ENCODE measurements at regions not wholly inside any gene's neighbourhood (a gene's known extent, or its start where the extent isn't known, plus 50 kb on each side); places are given as distances from the start of the nearest gene placed in this dataset.

DNA sequence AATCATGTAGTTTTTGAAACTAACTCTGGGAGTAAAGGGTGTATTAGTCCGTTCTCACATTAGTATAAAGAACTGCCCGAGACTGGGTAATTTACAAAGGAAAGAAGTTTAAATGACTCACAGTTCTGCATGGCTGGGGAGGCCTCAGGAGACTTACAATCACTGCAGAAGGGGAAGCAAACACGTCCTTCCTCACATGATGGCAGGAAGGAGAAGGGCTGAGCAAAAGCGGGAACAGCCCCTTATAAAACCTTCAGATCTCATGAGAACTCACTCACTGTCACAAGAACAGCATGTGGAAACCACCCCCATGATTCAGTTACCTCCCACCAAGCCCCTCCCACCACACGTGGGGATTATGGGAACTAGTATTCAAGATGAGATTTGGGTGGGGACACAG lies 256.5 kb upstream of the TNRC6C start:
- DNase-seq (no peak), ATAC-seq (ENCODE audit: low FRiP score in 2 of 2) (no peak)
- 61 to 82% methylated on average over 5 of the region's 5 CpGs for WGBS, 2 donors

GRCh38 chr17:77704048-77704815 lies 254.3 kb upstream of the TNRC6C start:
- no peaks in the 10 kb centered on the region for H3K36me3 ChIP-seq
- H3K4me3 ChIP-seq, result no peak overlapping the region
- DNase-seq (no peak), ATAC-seq (ENCODE audit: low FRiP score in 2 of 2) (no peak)
- peaks cover 5 to 28% (median 18%) of the 10 kb centered on the region in 4 donors for H3K9me3 ChIP-seq
- no peak for TF ChIP-seq EP300 (IDR thresholded peaks at IDR 0.05)
- no peak for TF ChIP-seq POLR2A (IDR thresholded peaks at IDR 0.05)
- TF ChIP-seq POLR2AphosphoS5 (IDR thresholded peaks at IDR 0.05), result no peak
- TF ChIP-seq, protein P1, sequence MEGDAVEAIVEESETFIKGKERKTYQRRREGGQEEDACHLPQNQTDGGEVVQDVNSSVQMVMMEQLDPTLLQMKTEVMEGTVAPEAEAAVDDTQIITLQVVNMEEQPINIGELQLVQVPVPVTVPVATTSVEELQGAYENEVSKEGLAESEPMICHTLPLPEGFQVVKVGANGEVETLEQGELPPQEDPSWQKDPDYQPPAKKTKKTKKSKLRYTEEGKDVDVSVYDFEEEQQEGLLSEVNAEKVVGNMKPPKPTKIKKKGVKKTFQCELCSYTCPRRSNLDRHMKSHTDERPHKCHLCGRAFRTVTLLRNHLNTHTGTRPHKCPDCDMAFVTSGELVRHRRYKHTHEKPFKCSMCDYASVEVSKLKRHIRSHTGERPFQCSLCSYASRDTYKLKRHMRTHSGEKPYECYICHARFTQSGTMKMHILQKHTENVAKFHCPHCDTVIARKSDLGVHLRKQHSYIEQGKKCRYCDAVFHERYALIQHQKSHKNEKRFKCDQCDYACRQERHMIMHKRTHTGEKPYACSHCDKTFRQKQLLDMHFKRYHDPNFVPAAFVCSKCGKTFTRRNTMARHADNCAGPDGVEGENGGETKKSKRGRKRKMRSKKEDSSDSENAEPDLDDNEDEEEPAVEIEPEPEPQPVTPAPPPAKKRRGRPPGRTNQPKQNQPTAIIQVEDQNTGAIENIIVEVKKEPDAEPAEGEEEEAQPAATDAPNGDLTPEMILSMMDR (IDR thresholded peaks at IDR 0.05), result no peak
- H3K27me3 ChIP-seq, result no peaks in the 10 kb centered on the region
- H3K27ac ChIP-seq, result no peak overlapping the region
- no peaks in the 10 kb centered on the region for H3K4me1 ChIP-seq
- 72 to 76% methylated on average over 3 to 4 of the region's 4 CpGs for WGBS, 2 donors

More for the DNA sequence above, 256.5 kb upstream of the TNRC6C start:
- Histone ChIP-seq H3K36me3 (no peaks in the 10 kb centered on the region), H3K4me1 (no peaks in the 10 kb centered on the region), H3K27me3 (no peaks in the 10 kb centered on the region), H3K27ac (no peak overlapping the region), H3K9me3 (peaks cover 5 to 28% (median 18%) of the 10 kb centered on the region in 4 donors), H3K4me3 (no peak overlapping the region)
- TF ChIP-seq, protein P1 (IDR thresholded peaks at IDR 0.05), result no peak
- TF ChIP-seq POLR2A (IDR thresholded peaks at IDR 0.05) (no peak), EP300 (IDR thresholded peaks at IDR 0.05) (no peak), POLR2AphosphoS5 (IDR thresholded peaks at IDR 0.05) (no peak)

- no peak overlapping the region for H3K4me3 ChIP-seq
- H3K36me3 ChIP-seq, result no peaks in the 10 kb centered on the region
- ATAC-seq (ENCODE audit: low FRiP score in 2 of 2), result no peak
- no peaks in the 10 kb centered on the region for H3K27me3 ChIP-seq
- no peak overlapping the region for H3K27ac ChIP-seq
- no peaks in the 10 kb centered on the region for H3K4me1 ChIP-seq
- WGBS, 2 donors, result 55 to 71% methylated on average over 6 of the region's 6 CpGs
- no peak for DNase-seq
- peaks cover 5 to 27% (median 17%) of the 10 kb centered on the region in 4 donors for H3K9me3 ChIP-seq
- TF ChIP-seq POLR2A (IDR thresholded peaks at IDR 0.05) (no peak), POLR2AphosphoS5 (IDR thresholded peaks at IDR 0.05) (no peak), EP300 (IDR thresholded peaks at IDR 0.05) (no peak)
- TF ChIP-seq, protein P1 (IDR thresholded peaks at IDR 0.05), result no peak
Observed at GRCh38 chr17:77706938-77707337, 251.6 kb upstream of the TNRC6C start.

DNA sequence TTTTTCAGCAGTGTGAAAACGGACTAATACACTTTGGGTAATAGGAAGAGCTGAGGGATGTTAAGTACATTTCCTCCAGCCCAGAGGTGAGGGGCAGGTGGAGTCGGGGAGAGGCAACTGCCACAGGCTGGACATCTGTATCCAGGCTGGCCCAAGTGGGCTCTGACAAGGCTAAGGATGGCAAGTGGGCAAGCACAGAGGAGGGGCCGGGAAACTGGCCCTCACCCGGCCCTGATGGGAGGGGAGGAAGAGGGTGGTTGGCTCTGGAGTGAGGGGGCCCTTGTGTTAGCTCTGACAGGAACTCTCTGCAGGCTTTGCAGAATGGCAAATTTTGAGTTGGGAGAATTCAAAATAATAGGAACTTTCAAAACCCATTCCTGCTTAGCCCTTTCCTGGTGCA lies 251.0 kb upstream of the TNRC6C start:
- TF ChIP-seq, protein P1 (IDR thresholded peaks at IDR 0.05), result no peak
- TF ChIP-seq POLR2A (IDR thresholded peaks at IDR 0.05), result no peak
- no peak for TF ChIP-seq EP300 (IDR thresholded peaks at IDR 0.05)
- no peak for TF ChIP-seq POLR2AphosphoS5 (IDR thresholded peaks at IDR 0.05)
- DNase-seq (no peak), ATAC-seq (ENCODE audit: low FRiP score in 2 of 2) (no peak)
- WGBS, 2 donors, result 81 to 84% methylated on average over 4 of the region's 4 CpGs
- H3K27me3 ChIP-seq, result no peaks in the 10 kb centered on the region
- no peaks in the 10 kb centered on the region for H3K36me3 ChIP-seq
- no peaks in the 10 kb centered on the region for H3K4me1 ChIP-seq
- H3K9me3 ChIP-seq, result peaks cover 5 to 24% (median 16%) of the 10 kb centered on the region in 4 donors
- no peak overlapping the region for H3K4me3 ChIP-seq
- no peak overlapping the region for H3K27ac ChIP-seq

DNA sequence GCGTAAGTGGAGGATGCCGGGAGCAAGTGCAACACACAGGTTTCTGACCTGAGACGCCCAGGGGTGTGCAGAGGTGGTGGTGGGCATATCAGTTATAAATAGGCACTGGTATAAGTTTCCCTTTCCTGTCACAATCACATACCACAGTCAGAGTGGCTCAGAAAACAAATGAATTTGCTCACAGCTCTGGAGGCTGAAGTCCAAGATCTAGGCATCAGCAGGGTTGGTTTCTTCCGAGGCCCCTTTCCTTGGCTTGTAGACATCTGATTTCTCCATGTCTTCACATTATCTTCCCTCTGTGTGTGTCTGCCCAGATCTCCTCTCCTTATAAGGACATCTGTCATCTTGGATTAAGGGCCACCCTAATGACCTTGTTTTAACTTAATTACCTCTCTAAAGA lies 250.5 kb upstream of the TNRC6C start:
- H3K9me3 ChIP-seq, result peaks cover 5 to 24% (median 16%) of the 10 kb centered on the region in 4 donors
- no peak overlapping the region for H3K4me3 ChIP-seq
- no peak overlapping the region for H3K27ac ChIP-seq
- TF ChIP-seq, protein P1 (IDR thresholded peaks at IDR 0.05), result no peak
- TF ChIP-seq POLR2A (IDR thresholded peaks at IDR 0.05), result no peak
- no peak for TF ChIP-seq POLR2AphosphoS5 (IDR thresholded peaks at IDR 0.05)
- TF ChIP-seq EP300 (IDR thresholded peaks at IDR 0.05), result no peak
- H3K36me3 ChIP-seq, result no peaks in the 10 kb centered on the region
- no peak for DNase-seq
- H3K27me3 ChIP-seq, result no peaks in the 10 kb centered on the region
- H3K4me1 ChIP-seq, result no peaks in the 10 kb centered on the region
- 84 to 97% methylated on average over 3 to 4 of the region's 4 CpGs for WGBS, 2 donors
- no peak for ATAC-seq (ENCODE audit: low FRiP score in 2 of 2)

Measured in upper lobe of left lung (tissue), 6 donors.